ENCODE measurements at regions not wholly inside any gene's neighbourhood (a gene's known extent, or its start where the extent isn't known, plus 50 kb on each side); places are given as distances from the start of the nearest gene placed in this dataset.
"Not testable (repeated sequence)": the region's sequence is repeated elsewhere in the genome, so short reads cannot be mapped to it uniquely, and the experiment has no call there.

DNA sequence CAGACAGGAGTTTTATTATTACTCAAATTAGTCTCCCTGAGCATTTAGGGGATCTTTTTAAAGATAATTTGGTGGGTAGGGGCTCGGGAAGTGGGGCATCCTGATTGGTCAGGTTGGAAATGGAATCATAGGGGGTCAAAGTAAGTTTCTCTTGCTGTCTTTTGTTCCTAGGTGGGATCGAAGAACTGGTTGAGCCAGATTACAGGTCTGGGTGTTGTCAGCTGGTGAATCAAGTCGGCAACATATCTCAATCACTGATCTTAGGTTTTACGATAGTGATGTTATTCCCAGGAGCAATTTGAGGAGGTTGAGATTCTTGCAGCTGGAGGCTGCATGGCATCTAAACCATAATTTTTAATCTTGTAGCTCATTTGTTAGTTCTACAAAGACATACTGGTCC, 629.5 kb upstream of the AMOT start:
- DNase-seq, result no peak

DNA sequence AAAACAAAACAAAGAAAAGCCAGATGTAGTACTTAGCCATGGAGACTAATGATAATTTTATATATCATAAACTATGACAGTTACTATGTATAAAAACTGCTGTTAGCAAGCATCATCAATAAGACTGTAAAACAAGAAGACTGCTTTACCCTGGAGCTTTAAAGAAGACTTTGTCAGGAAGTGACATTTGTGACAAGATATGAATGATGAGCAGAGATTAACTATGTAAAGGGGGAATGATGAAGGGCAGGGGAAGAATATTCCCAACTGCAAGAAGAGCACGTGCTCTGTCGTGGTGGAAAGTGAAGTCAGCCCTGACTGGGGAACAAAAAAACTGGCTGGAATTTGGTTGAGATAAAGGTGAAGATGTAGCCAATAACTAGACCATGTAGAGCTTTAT, 617.1 kb upstream of the AMOT start:
- no peak for DNase-seq

DNA sequence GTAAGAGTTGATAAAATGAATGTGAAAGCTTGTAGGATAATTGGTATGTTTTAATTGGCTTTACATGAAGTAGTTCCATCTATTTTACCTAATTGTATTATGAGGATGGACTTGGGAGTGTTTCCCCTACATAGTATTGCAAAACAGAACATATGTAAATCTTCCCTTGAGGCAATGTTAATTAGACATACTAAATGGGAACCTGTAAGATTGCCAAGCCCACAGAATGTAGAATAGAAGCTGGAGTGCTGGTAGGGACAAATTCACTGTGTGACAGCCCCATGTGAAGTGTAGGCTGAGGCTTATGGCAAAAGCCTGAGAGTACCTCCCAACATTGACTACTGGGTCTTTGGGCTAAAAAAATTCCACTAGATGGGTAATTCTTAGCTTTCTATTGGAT, 615.0 kb upstream of the AMOT start:
- DNase-seq, result no peak

DNA sequence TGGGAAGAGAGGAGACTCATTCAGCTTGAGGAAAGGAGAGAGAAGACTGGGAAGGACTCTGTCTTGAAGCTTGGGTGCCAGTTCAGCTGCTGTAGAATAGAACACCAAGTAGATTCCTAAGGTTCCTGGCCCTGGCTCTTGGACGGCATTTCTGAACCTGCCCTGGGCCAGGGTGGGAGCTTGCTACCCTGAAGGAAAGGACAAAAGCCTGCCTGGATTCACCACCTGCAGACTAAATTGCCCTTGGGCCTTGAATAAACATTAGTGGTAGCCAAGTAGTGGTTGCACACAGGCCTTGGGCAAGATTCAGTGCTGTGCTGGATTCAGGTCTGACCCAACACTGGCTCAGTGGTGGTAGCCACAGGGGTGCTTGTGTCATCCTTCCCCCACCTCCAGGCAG, 588.4 kb upstream of the AMOT start:
- DNase-seq, result no peak

DNA sequence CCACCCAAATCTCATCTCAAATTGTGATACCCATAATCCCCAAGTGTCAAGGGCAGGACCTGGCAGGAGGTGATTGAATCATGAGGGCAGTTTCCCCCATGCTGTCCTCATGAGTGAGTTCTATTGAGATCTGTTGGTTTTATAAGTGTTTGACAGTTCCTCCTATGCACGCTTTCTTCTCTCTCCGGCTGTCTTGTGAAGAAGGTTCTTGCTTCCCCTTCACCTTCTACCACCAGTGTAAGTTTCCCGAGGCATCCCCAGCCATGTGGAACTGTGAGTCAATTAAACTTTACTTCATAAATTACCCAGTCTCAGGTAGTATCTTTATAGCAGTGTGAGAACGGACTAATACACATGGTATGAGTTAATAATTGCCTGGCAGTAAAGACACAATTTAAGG, 581.7 kb upstream of the AMOT start:
- no peak for DNase-seq

DNA sequence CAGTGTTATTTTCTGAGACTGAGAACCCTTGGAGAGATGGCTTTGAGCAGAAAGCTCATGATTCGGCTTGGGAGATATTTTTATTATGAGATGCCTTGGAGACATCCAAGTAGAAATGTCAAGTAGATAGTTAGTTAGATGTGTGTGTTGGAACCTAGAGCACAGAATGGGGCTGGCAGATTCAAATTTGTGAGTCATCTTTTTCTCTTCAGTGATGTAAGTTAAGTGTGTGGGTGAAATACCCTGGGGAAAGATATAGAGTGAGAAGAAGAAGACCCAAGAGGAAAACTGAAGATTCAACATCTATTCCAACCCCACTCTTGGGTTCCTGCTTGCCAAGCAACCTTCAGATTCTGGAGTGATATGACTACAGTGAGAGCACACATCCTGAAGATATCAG, 580.8 kb upstream of the AMOT start:
- no peak for DNase-seq

DNA sequence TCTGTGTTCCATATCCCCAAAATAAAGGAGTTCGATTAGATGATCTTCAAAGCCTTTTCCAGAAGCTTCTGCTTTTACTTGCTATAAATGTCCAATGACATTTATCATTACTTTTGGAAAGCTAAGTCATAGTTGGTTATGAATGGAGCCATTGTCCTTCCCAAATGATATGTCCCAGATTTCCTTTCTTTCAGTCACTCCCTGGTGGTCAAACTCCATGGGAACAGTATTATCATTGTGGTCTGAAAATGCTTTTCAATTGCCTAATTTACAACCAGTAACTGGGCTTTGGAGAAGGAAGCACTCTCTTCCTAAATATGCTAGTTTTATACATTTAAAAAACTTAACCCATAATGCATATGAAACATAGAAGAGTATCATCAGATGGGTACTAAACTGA, 571.5 kb upstream of the AMOT start:
- DNase-seq, result no peak

DNA sequence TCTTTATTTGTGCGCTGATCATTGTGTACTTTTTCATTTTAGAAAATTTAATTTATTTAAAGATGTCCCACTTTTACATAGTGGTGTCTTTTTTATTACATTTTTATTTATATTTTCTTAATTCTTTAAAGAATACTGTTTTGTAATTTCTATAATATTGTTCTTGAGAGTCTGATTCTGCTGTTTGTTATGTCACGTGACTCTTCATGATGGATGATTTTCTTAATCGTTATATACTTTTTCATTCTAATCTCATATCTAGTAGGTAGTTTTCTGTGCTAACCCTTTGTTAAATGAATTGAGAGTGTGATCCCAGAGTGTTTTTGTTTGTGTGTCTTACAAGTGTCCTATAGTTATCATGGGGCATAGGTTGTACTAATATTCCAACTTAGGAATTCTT, 568.2 kb upstream of the AMOT start:
- no peak for DNase-seq

DNA sequence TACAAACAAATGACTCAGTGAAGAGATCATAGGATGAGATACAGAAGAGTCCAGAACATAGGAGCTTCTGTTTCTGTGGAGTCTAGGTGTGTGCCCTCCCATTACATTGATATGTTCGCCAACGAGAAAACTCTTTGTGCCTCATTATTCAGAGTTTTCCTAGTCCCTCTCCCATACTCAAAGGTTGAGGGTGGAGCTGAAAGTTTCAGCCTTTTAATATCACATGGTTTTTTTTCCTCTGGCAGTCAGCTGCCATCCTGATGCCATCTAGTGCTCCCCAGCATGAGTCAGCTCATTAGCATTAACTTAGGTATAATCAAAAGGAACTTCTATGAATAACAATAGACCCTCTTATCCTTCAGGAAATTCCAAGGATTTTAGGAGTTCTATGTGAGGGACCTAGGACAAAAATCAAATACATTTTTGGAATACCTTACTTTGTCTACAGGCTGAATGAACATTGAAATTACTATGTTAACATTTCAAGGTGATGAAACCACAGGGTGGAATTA, 559.6 kb upstream of the AMOT start:
- no peak for DNase-seq

DNA sequence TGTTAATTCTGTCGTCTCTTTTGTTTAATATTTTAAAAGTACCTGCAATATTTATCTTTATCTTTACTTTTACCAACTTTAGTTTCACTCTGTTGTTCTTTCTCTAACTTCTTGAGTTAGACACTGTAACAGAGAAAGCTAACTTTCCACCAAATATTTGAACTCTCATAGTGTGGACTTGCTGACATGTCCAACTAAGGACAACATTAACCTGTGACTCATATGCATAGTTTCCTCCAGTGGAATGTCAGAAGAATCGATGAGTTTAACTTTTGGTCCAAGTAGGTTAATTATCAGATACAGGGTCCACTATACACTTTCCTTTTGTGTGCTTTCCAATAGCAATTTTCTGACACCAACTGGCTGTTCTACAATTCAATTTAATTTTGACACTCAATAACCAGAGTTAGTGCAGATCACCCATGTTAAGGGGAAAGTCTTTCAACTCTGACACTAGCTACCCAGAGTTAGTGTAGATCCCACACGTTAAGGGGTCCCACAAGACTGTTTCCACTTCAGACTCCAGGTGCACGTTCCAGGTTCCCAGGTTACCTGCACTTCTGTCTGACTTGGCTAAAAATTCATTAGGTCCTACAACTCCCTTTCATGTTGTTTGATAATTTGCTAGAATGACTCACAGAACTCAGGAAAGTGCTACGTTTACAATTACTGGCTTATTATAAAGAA, 559.0 kb upstream of the AMOT start:
- no peak for DNase-seq

DNA sequence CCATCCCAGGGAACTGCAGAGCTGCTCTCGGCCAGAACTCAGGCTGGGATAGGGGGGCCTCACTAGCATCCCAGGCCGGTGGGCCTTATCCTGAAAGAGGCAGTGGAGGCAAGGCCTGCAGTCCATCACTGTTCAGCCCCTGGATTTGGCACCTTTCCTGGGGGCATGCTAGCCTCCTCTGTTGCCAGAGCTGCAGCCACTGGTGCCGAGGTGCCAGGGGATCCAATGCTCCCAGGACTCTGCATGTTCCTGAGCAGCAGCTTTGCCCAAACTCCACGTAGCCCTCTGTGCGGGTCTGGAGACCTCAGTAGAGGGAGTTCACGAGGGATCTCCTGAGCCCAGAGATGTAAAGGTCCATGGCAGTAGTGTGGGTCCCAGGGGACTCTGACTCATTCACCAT, 551.7 kb upstream of the AMOT start:
- DNase-seq, result no peak

DNA sequence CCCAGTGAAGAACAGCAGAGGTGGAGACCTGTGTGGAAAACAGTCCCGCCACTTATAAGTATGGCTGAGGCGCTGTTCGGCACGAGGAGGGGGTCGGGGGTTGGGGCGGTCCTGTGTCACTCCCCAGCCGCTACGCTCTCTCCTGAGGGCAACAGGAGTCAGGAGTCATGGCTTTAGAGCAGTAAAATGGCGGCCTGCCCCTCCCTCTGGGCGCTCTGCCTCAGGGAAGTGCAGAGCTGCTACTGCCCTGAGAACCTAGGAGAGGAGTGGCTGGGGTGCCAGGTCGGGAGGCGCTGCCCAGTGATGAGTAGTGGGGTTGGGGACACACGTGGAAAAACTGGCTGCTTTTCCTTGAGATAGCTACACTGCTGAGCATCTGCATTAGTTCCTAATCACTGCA, 551.2 kb upstream of the AMOT start:
- no peak for DNase-seq

DNA sequence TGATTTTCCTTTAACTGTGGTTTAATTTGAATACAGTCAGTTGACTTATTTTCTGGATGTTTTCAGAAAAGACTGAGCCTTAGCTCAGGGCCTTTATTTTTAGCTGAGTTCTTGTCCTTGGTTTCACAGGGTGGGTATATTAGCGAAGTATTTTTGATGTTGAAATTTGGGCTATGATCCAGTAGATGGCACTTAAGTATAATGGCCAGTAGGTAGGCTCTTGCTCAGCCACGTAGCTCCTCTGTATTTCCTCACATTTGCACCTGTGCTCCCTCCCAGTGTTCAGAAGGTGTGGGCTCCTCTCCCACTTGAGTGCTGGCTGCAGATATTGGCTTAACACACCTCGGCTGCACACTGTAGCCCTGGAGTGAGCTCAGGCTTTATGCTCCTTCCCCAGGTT, 549.9 kb upstream of the AMOT start:
- no peak for DNase-seq

DNA sequence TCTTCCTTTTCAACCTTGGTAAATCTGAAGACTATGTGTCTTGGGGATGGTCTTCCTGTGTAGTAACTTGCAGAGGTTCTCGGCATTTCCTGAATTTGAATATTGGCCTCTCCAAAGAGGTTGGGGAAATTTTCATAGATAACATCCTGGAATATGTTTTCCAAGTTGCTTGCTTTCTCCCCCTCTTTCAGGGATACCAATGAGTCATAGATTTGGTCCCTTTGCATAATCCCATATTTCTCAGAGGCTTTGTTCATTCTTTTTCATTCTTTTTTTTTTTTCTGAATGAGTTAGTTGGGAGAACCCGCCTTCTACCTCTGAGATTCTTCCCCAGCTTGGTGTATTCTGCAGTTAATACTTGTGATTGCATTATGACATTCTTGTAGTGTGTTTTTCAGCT, 549.2 kb upstream of the AMOT start:
- no peak for DNase-seq

DNA sequence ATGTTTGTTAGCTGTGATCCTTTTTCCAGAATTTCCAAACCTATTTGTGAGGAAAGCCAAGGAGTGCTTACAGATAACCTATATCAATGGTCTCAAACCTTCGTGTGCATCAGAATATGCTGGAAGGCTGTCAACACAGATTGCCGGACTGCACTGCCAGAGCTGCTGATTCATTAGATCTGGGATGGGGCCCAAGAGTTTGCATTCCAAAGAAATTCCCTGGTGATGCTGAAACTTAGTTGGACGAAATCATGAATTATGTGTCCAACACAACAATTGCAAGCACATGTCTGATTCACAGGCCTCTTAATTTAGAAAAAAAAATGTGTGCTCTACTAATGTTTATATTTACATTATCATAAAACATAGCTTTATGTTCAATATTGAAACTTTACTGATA, 544.0 kb upstream of the AMOT start:
- no peak for DNase-seq

DNA sequence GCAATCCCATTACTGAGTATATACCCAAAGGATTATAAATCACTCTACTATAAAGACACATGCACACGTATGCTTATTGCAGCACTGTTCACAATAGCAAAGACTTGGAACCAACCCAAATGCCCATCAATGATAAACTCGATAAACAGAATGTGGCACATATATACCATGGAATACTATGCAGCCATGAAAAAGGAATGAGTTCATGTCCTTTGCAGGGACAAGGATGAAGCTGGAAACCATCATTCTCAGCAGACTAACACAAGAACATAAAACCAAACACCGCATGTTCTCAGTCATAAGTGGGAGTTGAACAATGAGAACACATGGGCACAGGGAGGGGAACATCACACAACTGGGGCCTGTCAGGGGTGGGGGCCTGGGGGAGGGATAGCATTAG, 532.8 kb upstream of the AMOT start:
- not testable (repeated sequence) for DNase-seq

DNA sequence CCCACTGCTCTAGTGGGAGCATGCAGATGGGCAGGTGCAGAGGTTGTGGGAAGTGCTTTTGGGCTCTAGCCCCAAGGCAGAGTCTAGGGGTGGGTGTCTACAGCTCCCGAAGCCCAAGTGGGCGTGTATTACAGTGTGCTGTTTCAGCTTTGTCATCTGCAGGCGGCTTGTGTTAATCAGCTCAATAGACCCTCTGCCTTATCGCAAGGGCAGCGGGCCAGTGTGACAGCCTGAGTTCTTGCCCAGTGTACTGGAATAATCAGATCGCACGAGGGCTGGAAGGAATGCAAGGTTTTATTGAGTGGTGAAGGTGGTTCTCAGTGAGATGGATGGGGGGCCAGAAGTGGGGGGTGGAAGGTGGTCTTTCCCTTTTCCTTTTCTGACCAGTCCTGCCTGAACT, 529.4 kb upstream of the AMOT start:
- DNase-seq, result no peak

DNA sequence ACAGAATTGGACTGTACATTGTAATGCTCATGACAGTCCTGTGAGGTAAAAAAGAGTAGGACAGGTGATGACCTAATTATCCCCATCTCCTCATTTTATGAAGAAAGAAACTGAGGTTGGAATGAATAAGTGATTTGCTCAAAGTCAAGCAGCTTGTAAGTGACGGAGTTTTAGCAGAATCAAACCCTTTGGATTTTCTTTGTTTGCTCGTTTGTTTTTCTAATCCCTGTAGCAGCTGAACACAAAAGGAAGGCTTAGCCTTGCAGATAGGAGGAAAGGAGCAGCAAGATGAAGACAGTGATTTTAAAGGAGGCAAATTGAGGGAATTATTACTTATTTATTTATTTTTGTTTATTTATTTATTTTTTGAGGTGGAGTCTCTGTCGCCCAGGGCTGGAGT, 528.4 kb upstream of the AMOT start:
- no peak for DNase-seq

DNA sequence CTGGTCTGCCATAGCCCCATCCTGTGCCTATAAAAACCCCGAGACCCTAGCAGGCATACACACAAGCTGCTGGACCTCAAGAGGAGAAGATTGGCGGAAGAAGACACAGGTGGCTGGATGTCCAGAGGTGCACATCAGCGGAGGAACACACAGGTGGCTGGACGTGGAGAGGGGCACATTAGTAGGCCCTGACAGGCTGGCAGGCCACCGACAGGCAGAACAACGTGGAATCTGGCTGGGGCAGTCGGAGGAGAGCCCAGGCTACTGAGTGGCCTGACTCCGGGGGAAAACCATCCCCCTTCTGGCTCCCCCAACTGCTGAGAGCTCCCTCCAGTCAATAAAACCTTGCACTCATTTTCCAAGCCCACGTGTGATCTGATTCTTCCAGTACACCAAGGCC, 512.5 kb upstream of the AMOT start:
- DNase-seq, result no peak

DNA sequence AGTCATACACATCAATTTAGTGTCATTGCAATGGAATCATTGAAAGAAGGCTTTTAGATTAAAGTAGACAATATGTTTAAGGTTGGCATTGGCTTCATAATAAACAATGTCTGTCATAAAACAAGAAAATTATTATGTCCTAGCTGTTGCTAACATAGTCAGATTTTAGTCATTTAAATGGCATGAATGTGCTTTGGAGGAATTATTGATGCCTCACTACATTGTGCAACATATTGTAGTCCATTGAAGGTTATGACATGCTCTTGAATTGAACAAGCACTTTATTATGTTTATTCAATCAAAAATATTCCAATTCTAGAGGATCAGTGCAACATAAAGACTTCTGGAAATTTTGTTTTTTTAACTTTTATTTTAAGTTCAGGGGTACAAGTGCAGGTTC, 489.8 kb upstream of the AMOT start:
- DNase-seq, result no peak

DNA sequence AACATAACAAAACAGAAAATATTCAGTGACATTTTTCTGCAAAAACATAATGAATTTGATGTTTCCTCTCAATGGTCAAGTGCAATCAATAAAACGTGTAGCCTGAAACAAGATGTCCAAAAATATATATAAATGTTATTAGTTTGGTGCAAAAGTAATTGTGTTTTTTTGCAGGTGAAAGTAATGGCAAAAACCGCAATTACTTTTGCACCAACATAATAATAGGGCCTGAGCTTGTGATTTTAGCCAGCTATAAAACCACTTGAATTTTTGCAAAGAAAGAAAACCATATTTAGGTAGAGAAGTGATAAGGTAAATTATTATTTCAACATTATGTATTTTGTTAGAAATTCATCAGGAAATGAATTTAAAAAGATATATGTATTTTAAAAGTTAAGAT, 475.3 kb upstream of the AMOT start:
- DNase-seq, result no peak

DNA sequence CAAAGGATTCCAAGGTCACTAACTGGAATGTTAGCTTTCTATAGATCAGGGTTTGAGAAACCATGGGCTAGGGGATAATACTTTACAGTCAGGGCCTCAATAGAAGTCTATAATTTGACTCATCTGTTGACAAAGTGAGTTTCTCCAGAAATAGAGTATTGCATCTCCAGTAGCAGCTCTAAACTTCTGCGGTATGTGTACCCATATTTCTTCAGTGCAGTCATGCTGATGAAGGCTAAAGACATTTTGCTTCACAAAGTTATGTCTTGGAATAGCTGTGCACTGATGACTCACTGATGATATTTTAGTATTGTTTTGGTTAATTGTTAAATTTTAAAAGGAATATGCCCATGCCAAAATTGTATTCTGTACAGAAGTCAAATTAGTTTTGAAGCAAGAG, 464.9 kb upstream of the AMOT start:
- DNase-seq, result no peak

DNA sequence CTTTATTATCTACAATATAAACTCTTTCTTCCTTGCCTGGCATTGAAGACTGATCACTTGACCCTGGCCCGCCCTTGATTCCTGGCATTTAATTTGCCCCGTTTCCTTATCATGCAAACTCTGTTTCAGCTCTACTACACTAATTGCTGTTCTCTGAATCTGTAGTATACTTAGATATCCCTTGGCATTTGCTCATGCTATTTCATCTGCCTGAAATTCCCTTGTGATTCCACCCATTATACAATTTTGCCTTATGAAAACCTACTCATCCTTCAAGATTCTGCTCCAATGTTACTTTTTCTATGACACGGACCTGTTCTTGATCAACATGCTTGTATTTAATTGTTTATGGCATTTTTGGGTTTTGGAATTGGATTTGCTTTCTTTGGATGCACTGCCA, 459.9 kb upstream of the AMOT start:
- no peak for DNase-seq

DNA sequence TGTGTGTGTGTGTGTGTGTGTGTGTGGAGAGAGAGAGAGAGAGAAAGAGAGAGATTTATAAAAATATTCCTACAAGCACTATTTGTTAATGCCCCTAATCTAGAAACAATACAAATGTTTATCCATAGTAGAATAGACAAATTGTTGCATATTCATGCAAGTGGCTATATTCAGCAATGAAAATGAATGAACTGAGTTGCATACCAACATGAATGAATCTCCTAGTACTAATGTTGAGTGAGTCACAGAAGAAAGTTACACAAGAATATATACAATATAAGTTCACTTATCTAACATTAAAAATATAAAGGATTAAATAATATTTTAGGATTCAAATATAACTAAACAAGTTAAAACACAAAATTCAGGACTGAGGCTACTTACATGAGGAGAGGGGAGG, 456.8 kb upstream of the AMOT start:
- no peak for DNase-seq

DNA sequence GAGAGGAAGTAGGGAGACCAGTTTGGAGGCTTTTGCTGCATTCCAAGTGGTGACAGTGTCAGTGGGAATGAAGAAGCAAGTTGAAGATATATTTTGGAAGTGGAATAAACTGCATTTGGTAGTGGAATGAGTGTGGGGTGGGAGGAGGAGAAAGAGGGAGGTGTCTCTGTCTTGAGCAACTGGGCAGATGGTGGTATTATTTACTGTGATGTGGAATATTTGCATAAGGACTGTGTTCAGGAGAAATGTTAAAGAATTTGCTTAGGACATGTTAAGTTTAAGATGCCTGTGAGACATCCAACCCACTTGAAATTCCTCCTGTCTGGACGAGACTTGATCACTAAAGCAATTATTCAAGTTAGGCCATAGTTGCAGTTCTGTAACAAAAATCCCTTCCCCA, 448.9 kb upstream of the AMOT start:
- no peak for DNase-seq

DNA sequence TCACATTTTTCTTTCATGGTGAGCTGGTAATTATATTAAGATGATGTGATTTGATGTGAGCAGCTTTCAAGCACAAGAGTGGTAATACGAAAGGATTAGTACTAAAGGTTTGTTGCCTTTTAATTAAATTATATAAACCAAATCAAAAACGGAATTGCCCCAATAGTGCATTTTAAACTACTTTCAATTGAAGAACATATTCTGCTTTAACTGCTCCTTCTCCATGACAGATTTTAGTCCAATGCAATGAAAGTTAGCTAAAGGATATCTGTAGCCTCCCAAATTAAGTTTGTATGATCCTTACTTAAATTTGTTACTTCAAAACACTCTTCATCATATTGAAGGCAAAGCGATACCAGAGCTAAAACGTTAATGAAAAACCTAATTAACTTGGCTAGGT, 447.1 kb upstream of the AMOT start:
- no peak for DNase-seq

Data from OCI-M1 (cell line).